ENCODE measurements at regions not wholly inside any gene's neighbourhood (a gene's known extent, or its start where the extent isn't known, plus 50 kb on each side); places are given as distances from the start of the nearest gene placed in this dataset.

DNA sequence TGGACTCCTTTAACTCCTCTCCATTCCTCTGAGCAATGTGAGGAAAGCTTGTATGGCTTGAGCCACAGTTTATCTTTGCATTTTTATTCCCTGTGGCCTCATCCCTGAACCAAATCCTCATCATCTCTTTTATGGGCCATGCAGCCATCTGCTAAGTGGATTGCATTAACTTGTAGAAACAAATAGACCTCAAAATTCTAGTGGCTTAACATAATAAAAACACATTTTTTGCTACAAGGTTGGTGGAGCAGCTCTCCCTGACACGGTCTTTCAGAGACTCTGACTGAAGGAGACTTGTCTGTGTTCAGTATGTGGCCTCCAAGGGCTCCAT lies 135.3 kb downstream of the RPL22L1 start:
- no peak for TF ChIP-seq CTCF (conservative IDR thresholded peaks at IDR 0.05; ENCODE audit: low read depth, low read length)
- TF ChIP-seq EZH2 (IDR thresholded peaks at IDR 0.05; ENCODE audit: borderline replicate concordance, low read depth, low read length, poor library complexity, severe bottlenecking), result no peak

Data from A673 (cell line).